ENCODE measurements at regions not wholly inside any gene's neighbourhood (a gene's known extent, or its start where the extent isn't known, plus 50 kb on each side); places are given as distances from the start of the nearest gene placed in this dataset.

- ChIA-PET RAD21 (ENCODE audit: unreplicated experiment) (no interaction called here), POLR2A (no interaction called here), SMC1A (ENCODE audit: uncharacterized antibody, unreplicated experiment) (no interaction called here), CTCF (no interaction called here)
- Histone ChIP-seq H3K9ac (ENCODE audit: control insufficient read depth, insufficient read depth, low read length) (no peak overlapping the region), H3K4me1 (ENCODE audit: control insufficient read depth, insufficient read depth, low read length) (no peaks in the 10 kb centered on the region), H3K4me3 (no peak overlapping the region), H3K79me2 (ENCODE audit: control insufficient read depth, insufficient read depth, low read length) (no peaks in the 10 kb centered on the region), H3K4me2 (ENCODE audit: control insufficient read depth, insufficient read depth) (no peak overlapping the region), H3K27ac (ENCODE audit: control insufficient read depth, insufficient read depth) (no peak overlapping the region), H3K9me3 (replicated peaks; ENCODE audit: control insufficient read depth, insufficient read depth, low read length) (peaks cover 2% of the 10 kb centered on the region; the same call in 1 of the 3 replicates), H3K36me3 (ENCODE audit: control insufficient read depth in 2 of 2, insufficient read depth in 2 of 2, low read length in 1 of 2) (no peaks in the 10 kb centered on the region), H3K27me3 (replicated peaks in 1 of 2; ENCODE audit: control insufficient read depth in 2 of 2, insufficient read depth in 2 of 2, low read length in 1 of 2) (no peaks in the 10 kb centered on the region), H2AFZ (ENCODE audit: control insufficient read depth, low read depth, low read length) (no peak overlapping the region), H4K20me1 (ENCODE audit: control insufficient read depth, insufficient read depth) (no peaks in the 10 kb centered on the region)
- in situ Hi-C loops (cut with MboI) = no loop called here
- TF ChIP-seq MLLT1 (IDR thresholded peaks at IDR 0.05) = no peak
- 25% methylated on average over 9 of the region's 9 CpGs for WGBS (ENCODE audit: insufficient coverage, insufficient replicate concordance, low lambda C conversion rate, missing lambda C conversion rate)
- no peak for DNase-seq (ENCODE audit: low read depth, low spot score)
- no peak for ATAC-seq
- FAIRE-seq = no peak
- intact Hi-C loops (cut with micrococcal nuclease; ENCODE audit: unreplicated experiment) = no loop called here
- BruUV-seq (replicated peaks) = no TSS peak
Observed at GRCh38 chr7:400901-401485, 111.0 kb downstream of the FOXL3 start.

- ChIA-PET RAD21 (ENCODE audit: unreplicated experiment) (no interaction called here), CTCF (no interaction called here), POLR2A (no interaction called here), SMC1A (ENCODE audit: uncharacterized antibody, unreplicated experiment) (no interaction called here)
- no peaks in the 10 kb centered on the region for H3K79me2 ChIP-seq (ENCODE audit: control insufficient read depth, insufficient read depth, low read length)
- H3K27ac ChIP-seq (ENCODE audit: control insufficient read depth, insufficient read depth) = no peak overlapping the region
- BruUV-seq (replicated peaks) = no TSS peak
- H3K9me3 ChIP-seq (replicated peaks; ENCODE audit: control insufficient read depth, insufficient read depth, low read length) = peaks cover 2% of the 10 kb centered on the region; the same call in 1 of the 3 replicates
- DNase-seq (ENCODE audit: low read depth, low spot score) (no peak), ATAC-seq (no peak), FAIRE-seq (no peak)
- no peak overlapping the region for H3K4me3 ChIP-seq
- in situ Hi-C loops (cut with MboI) = no loop called here
- H4K20me1 ChIP-seq (ENCODE audit: control insufficient read depth, insufficient read depth) = no peaks in the 10 kb centered on the region
- 32% methylated on average over 11 of the region's 11 CpGs for WGBS (ENCODE audit: insufficient coverage, insufficient replicate concordance, low lambda C conversion rate, missing lambda C conversion rate)
- intact Hi-C loops (cut with micrococcal nuclease; ENCODE audit: unreplicated experiment) = no loop called here
- no peaks in the 10 kb centered on the region for H3K36me3 ChIP-seq (ENCODE audit: control insufficient read depth in 2 of 2, insufficient read depth in 2 of 2, low read length in 1 of 2)
- no peak overlapping the region for H3K9ac ChIP-seq (ENCODE audit: control insufficient read depth, insufficient read depth, low read length)
- H3K27me3 ChIP-seq (replicated peaks in 1 of 2; ENCODE audit: control insufficient read depth in 2 of 2, insufficient read depth in 2 of 2, low read length in 1 of 2) = no peaks in the 10 kb centered on the region
- no peaks in the 10 kb centered on the region for H3K4me1 ChIP-seq (ENCODE audit: control insufficient read depth, insufficient read depth, low read length)
- no peak overlapping the region for H3K4me2 ChIP-seq (ENCODE audit: control insufficient read depth, insufficient read depth)
- no peak overlapping the region for H2AFZ ChIP-seq (ENCODE audit: control insufficient read depth, low read depth, low read length)
- TF ChIP-seq TCF7 (IDR thresholded peaks at IDR 0.05; ENCODE audit: borderline replicate concordance) (no peak), CREM (IDR thresholded peaks at IDR 0.05; ENCODE audit: low read depth) (no peak), BCLAF1 (IDR thresholded peaks at IDR 0.05) (no peak), ZNF687 (IDR thresholded peaks at IDR 0.05) (no peak), BRCA1 (IDR thresholded peaks at IDR 0.05; ENCODE audit: low read depth, low read length) (no peak), POLR2A (IDR thresholded peaks at IDR 0.05; ENCODE audit: low read depth, low read length) (no peak), JUND (IDR thresholded peaks at IDR 0.05; ENCODE audit: low read depth, low read length) (no peak)
Observed at GRCh38 chr7:401495-401894, 111.5 kb downstream of the FOXL3 start.

Measured in GM12878 (cell line).